ENCODE measurements at regions not wholly inside any gene's neighbourhood (a gene's known extent, or its start where the extent isn't known, plus 50 kb on each side); places are given as distances from the start of the nearest gene placed in this dataset.

- peak; percentile 67 for DNase-seq (ENCODE audit: low read depth)
These were observed 883.9 kb downstream of the BRD1 start for GRCh38 chr22:48943567-48944432.

- DNase-seq (ENCODE audit: low read depth), result no peak
These were observed 884.7 kb downstream of the BRD1 start for GRCh38 chr22:48942698-48943566.

- DNase-seq (ENCODE audit: low read depth), result no peak
These were observed 885.6 kb downstream of the BRD1 start for GRCh38 chr22:48941903-48942575.

- DNase-seq (ENCODE audit: low read depth), result no peak
These were observed 886.4 kb downstream of the BRD1 start for GRCh38 chr22:48941033-48941902.

- DNase-seq (ENCODE audit: low read depth), result no peak
These were observed 887.2 kb downstream of the BRD1 start for GRCh38 chr22:48940266-48941032.

GRCh38 chr22:48939441-48940265 is 888.0 kb downstream of the BRD1 start:
- DNase-seq (ENCODE audit: low read depth), result no peak

GRCh38 chr22:48938741-48939140 is 888.9 kb downstream of the BRD1 start:
- DNase-seq (ENCODE audit: low read depth), result no peak

- no peak for DNase-seq (ENCODE audit: low read depth)
These were observed 890.5 kb downstream of the BRD1 start for GRCh38 chr22:48937032-48937639.

- no peak for DNase-seq (ENCODE audit: low read depth)
These were observed 891.3 kb downstream of the BRD1 start for GRCh38 chr22:48936391-48936790.

- DNase-seq (ENCODE audit: low read depth), result no peak
These were observed 893.2 kb downstream of the BRD1 start for GRCh38 chr22:48934446-48934845.

GRCh38 chr22:48931452-48931851 is 896.2 kb downstream of the BRD1 start:
- no peak for DNase-seq (ENCODE audit: low read depth)

- DNase-seq (ENCODE audit: low read depth), result no peak
These were observed 898.3 kb downstream of the BRD1 start for GRCh38 chr22:48929276-48929790.

- no peak for DNase-seq (ENCODE audit: low read depth)
These were observed 900.1 kb downstream of the BRD1 start for GRCh38 chr22:48927591-48927990.

GRCh38 chr22:48926643-48927042 is 901.0 kb downstream of the BRD1 start:
- DNase-seq (ENCODE audit: low read depth), result no peak

GRCh38 chr22:48926136-48926535 is 901.5 kb downstream of the BRD1 start:
- DNase-seq (ENCODE audit: low read depth), result no peak

- DNase-seq (ENCODE audit: low read depth), result no peak
These were observed 902.2 kb downstream of the BRD1 start for GRCh38 chr22:48925450-48925849.

GRCh38 chr22:48923996-48924395 is 903.7 kb downstream of the BRD1 start:
- DNase-seq (ENCODE audit: low read depth), result no peak

GRCh38 chr22:48923165-48923865 is 904.4 kb downstream of the BRD1 start:
- DNase-seq (ENCODE audit: low read depth), result no peak
